Stimulated activated CD8-positive, alpha-beta memory T cell treated with anti-CD3 and anti-CD28 coated beads, Interleukin-12 subunit alpha, Interleukin-12 subunit beta, amount 100 ng/mL, for 24 hours (primary cell): ENCODE measurements at regions not wholly inside any gene's neighbourhood (a gene's known extent, or its start where the extent isn't known, plus 50 kb on each side); places are given as distances from the start of the nearest gene placed in this dataset.
"Not testable (repeated sequence)": the region's sequence is repeated elsewhere in the genome, so short reads cannot be mapped to it uniquely, and the experiment has no call there.

ENCODE experiments used
- DNase-seq: peaks from one replicate; pipeline ENCODE4 v3.0.0-alpha.2; 2020; ENCODE audit errors: extremely low read depth

DNA sequence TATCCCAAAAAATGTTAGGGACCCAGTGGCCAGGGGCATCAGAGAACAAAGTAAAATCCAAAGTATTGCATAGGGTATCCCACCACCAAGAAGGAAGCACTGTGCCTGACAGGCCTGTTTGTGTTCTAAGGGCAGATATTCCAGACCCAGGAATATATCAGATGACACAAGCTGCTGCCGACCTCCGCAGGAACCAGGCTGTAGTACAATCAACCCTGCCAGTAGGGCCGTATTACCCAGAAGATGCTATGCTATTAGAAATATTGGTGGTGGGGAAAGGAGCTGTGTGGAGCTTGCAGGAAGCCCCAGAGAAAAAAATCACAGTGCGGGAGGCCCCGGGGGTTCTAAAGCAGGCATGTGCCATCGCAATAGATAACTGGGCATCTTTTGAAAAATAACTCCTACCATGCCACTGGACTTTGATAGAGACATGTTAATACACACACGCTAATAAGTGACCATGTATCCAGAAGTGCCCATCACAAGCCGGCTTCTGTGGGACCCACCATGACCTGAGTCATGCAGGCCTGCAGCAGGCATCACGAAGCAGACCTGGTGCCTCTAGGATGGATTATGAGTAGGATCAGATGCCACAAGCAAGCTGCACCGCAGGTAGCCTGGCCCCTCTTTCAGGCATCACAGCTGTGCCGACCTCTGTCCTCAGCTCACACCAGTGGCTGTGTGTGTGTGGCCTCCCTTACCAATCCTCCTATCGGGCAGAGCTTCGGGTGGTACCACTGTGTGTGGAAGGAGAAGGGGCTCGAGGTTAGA, 242.7 kb downstream of the BCL11B start:
- no peak for DNase-seq

DNA sequence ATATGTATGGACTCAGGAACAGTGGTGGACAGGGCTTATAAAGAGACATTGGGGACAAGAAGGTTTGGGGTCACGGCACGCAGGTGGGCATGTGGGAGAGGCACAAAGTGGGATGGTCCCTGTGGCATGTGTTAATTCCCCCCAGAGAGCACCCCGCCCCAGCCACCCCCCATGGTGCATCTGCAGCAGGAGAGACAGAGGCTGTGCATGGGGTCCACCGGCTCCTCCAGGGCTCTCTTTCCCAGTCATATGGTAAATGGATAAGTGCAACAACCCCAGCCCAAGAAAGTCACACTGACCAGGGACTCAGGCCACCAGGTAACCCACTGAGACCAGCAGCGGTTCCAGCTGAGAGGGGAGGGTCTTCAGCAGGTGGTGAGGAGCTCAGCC, 242.1 kb downstream of the BCL11B start:
- no peak for DNase-seq

DNA sequence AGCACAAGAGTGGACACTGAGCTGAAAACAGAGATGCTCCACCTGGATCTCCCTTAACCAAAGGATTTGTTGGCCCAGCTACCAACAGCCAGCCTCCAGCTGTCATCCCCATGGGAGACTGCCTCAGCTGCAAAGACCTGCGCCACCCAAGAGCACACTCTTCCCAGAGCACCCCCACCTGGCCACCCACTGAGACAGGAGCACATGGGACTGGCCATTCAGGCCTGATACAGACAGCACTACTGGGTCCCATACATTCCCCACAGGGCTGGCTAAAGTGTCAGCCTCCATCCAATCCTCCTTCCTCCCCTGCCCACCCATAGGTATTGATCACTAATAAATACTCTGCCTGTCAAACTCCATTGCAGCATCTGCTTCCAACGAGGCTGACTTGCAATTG, 241.5 kb downstream of the BCL11B start:
- no peak for DNase-seq

DNA sequence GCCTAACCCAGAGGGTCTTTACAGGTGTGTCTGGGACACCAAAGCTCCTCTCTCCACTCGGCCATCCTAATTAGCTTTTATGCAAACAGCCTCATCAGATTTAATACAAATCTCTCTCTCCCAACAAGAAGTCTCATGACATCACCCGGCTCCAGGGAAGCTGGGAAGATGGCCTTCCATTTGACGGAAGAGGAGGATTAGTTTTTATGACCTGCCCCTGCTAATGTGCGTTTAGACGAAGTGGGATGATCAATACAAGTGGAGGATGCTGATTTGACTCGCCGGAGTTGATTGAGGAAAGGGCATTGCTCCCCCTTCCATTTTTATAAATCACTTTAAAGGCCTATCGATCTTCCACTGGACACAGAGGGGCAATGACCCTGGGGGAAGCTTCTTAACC, 239.2 kb downstream of the BCL11B start:
- DNase-seq = no peak

DNA sequence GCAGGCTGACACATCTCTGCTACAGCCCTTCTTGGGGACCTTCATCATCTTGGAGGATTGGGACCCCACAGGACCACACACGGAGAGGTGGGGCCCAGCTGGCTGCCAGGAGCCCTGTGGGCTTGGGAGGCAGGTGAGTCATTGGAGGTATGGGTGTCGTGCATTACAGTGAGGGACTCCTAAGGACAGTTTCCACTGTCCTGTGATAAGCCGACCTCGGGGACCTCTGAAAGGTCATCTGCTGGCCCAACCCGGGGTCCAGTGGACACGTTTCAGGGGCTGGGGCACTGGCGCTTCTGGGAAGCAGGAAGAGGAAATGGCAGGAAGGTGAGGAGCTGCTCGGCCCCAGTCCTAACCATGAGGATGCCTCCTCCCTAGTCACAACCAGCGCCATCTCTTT, 238.0 kb downstream of the BCL11B start:
- DNase-seq = no peak

DNA sequence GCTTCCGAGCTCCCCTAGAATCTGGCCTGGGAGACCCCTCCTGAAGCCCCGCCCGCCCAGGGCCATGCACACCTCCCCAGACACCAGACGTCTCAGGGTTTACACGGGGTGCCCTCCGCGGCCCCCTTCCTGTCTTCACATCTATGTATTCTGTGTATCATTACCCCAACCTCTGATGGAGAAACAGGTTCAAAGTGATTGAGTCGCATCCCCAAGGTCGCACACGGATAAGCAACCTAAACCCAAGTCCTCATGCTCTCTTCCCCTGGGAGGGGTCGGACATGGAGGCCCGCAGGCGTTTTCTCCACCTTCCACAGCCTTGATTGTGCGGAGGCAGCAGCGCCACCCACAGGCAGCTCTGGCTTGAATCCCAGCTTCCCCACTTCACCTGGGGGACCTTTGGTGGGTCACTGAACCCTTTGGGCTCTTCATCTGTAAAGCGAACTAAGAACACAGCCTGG, 237.3 kb downstream of the BCL11B start:
- no peak for DNase-seq

DNA sequence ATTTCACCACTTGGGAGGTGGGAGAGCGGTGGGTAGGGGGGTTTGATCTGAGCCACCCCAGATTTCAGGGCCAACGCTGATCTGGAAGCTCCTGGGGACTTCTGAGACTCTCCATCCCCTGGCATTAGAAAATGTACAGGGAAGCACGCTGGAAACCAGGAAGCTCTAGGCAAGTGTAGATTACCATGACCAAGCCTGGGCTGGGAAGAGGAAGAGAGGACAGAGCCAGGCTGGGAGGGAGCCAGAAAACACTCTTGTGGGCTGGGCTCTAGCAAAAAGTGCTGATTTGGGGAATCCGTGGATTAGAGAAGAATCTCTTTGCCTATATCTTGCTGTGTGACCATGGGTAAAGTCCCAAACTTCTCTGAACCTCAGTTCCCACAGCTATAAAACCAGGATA, 236.7 kb downstream of the BCL11B start:
- DNase-seq = no peak

DNA sequence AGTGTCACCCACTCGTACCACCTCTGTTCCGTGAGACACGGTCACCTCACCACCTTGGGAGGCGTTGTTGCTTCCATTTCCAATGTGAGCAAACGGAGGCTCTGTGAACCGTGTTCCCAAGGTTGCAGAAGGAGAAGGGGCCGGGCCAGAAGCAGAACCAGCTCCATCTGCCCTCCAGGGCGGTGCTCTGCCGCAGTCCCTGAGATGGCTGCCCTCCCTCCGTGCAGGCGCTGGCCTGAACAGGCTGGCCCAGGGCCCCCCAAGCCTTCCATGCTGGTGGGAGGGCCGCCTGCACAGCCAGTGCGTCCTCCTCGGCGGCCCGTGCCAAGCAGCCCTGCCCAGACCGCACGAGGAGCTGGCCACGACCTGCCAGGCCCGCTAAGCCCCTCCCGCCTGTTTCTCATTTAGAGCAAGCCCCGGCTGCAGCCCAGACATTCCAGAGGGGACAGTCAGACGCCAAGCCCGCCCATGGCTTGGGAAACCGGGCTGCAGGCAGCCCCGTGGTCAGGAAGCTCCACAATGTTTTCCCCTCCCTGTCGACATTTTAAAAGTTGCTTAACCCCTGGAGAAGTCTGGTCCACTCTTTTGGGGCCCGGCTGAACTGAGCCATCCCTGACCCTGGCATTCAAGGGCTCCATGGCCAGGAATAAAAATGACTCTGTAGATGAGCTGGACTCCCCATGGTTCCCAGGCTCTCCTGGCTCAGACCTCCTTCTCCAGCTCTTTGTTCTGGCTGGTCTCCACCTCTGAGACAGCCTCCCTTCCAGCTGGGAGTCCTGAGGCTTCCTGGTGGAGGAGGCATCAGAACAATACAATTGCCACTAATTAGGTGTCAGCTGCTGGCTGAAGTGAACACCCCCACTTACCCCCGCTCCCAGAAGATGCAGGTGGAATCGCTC, 236.0 kb downstream of the BCL11B start:
- DNase-seq = no peak

DNA sequence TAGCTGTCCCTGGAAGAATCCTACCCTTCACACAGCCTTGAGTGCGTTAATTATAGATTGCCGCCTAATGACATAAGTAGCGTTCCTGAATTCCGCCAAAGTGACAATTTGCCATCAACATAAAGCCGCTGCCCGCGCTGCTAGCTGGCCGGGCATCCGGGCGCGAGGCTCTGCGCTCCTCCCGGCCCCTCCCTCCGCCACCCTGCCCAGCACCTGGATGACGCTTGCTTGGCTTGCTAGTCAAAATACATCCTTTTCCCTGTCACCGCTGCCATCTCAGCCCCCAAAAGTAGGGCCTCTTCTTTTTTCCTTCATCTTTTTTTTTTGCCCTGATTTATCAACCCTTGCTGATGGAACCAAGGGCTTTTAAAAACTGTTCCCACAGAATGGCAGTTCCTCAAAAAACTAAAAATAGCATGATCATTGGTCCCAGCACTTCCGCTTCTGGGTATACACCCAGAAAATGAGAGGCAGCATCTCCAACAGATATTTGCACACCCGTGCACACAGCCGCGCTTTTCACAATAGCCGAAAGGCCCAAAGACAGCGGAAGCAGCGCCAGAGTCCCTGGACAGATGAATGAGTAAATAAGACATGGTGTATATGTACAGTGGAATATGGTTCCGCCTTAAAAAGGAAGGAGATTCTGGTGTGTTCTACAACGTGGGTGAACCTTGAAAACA, 235.2 kb downstream of the BCL11B start:
- no peak for DNase-seq

DNA sequence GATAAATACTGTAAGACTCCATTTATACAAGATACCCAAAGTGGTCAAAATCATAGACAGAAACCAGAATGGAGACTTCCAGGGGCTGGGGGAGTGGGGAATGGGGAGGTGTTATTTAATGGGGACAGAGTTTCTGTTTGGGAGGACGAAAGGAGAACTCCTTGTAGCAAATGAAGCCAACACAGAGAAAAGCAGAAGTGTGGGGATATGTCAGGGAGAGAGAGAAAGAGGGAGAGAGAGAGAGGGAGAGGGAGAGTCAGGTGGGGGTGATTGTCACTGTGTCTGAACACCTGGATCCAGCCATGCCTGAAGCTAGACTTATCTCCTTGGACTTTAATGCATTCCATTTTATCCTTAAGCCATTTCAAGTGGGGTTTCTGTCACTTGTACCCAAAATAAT, 234.7 kb downstream of the BCL11B start:
- DNase-seq = not testable (repeated sequence)

DNA sequence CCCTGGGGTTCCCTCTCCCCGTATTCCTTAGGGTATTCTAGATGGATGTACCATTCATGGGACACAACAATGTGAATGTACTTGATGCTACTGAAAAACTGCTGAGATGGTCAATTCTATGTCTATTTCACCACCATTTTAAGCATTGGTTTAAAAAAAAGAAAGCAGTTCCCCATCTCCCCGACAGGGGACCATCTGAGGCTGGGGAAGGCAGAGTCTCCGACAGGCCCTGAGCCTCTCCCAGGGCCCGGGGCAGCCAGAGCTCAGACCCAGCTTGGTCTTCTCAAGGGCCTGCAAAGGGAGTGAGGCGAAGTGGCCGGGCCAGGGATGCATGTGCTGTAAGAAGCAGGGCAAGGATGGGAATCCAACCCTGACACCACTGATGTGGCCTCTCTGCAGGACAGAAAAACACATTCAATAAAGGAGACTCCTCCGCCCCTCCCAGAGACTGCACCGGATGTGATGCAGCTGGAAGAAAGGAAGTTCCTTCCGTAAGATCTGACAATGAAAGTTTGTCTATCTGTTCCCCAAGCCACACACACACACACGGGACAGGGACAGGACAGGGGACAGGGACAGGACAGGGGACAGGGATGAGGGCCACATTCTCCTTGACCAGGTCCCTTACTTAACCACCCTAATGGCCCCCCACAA, 234.1 kb downstream of the BCL11B start:
- no peak for DNase-seq

DNA sequence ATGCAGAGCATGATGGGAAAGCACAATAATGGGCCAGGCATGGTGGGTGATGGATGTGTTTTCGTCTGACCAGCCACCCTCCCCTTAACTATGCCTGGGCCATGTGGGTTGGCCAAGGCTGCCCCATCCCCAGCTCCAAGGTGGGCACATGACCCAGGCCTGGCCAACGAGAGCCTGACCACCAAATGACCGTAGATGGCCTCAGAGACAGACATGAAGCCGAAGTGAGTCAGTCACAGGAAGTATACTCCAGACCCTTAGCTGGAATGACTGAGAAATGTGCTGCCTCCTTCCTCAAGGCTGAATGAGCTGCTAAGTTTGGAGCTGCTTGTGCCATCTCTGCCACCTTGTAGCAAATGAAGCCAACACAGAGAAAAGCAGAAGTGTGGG, 233.6 kb downstream of the BCL11B start:
- DNase-seq = no peak

DNA sequence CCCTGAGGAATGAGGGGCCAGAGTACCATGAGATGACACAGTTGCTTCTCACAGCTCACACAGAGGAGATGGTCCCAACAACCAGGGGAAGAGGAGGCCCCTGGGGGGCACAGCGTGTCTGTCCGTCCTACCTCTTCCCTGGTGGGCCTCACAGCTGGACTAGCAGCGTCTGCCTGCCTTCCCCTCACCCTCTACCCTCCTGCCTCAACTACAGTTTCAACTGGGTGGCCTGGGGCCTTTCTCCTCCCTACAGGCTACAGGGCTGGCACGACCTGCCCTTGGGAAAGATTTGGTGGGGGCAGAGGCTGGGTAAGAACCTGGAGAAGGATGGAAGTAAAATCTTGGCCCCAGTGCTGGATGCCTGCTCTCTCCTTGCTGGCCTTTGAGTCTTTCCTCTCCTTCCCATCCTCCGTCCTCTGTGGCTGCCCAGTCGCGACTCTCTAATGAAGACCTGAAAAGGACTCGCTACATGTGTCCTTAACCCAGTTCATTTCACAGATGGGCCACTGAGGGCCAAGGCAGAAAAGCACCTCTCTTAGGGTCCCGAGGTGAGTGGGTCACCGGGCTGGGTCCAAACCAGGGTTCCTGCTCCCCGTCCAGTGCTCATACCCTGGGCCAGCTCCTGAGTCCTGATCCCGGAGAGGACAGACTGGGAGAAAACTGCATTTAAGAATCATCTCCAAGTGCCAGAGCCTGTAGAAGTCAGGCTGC, 232.5 kb downstream of the BCL11B start:
- DNase-seq = no peak

DNA sequence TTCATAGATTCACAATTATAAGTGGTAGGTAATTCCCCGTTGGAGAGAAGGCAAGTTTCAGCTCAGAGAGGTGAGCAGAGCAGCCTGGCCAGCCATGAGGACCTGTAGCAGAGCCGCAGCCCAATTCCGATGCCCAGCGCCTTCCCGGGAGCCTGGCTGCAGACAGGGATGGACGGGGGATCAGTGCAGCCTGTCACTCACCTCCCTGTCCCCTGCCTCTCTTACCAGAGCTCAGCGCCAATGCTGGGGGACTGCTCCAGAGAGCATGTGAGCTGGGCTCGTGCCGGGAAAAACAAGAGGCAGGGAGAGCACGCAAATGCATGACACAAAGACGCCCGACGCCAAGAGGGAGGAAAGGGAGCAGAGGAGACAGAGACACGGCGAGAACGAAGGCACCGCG, 231.9 kb downstream of the BCL11B start:
- DNase-seq = no peak

DNA sequence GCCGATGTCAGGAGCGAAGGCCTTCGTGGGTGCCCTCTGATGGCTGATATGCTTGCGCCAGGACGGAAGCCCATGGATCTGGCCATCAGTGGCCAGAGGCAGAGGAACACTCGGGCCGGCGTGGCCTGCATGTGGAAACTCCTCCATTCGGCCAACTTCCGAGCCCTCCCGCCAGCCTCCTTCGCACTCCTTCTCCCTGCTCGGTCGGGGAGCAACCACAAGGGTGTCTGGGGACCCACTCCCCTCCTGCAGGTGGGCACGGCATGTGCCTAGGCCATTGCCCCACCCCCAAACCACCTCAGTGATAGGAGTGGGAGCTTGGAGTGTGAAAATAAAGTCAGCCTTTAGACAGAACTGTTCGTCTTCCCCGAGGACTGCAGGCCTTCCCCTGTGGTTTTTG, 231.3 kb downstream of the BCL11B start:
- no peak for DNase-seq

DNA sequence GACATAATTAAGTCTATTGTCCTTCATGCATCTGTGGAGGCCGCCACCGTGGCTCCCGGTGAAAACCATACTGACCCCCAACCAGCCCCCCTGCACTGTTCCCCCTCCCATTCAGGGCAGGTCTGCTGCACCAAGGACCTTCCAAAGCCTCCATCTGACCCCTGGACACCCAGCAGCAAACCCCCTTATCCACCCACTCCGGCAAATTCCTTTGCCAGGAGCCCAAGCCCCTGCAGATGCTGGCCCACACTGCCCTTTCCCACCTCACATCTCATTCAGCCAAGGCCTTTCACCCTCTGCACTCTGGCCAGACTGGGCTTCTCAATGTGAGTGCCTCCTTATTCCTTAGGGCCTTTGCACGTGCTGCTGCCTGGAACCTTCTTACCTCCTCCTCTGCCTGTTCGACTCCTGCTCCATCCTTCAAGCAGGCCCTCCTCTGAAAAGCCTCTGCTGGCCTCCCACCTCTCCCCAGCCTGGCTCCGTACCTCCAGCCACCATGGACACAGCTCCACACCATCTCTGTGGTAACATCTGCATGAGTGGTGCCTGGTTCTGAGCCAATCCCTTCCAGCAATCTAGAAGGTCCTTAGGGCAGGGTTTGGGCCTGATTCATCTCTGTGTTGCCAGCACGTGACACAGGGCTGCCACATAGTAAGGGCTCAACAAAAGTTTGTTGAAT, 230.7 kb downstream of the BCL11B start:
- no peak for DNase-seq

DNA sequence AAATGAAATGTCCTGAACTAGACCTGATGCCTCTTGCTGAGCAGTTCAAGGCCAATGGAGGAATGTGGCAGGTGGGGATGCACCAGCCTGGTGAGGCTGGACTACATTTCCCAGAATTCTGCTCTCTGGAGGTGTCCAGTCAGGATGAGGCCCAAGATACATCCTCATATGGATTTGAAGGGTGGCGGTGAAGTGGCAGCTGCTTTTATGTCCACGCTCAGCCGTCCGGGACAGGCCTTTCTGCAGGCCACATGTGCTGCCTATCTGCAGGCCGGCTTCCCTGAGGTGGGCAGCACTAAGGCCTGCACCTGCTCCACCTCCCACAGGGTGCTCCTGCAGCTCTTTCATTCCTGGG, 230.2 kb downstream of the BCL11B start:
- no peak for DNase-seq

DNA sequence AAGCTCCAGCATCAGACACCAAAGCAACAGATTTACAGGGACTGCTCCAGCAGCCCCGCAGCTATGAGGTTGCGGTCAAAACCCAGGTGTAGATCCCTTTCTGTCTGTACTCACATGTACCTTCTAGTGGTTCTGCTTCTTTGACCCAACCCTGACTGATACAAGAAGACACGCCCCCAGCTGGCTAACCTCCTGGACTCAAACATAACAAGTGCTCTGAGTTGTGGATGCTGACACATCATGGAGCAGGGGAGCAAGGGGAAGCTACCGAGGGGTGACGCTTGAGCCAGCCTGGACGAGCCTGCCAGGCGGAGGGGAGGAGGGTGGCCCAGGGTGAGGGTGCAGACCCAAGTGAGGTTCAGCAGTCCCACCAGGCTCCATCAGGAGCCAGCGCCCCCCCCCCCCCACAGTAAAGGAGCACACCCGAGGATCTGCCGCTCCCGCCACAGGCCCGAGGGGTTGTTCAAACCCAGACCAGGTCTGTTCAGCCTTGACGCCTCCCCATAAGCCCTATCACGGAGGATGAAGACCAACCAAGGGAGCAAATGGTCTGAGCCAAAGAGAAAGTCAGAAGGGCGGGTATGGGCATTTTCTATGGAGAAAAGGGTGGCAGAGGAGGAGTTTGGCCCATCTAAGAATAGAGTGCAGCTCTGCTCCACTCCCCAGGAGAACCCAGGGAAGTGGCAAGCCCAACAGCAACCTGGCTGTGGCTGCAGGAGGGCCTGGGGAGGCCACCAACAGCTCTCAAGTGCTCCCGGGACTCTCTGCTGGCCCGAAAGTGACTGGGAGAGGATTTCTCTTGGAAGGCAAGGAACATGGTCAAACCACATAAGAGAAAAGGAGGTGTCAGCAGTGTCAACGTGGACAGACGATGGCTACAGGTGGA, 229.4 kb downstream of the BCL11B start:
- no peak for DNase-seq

DNA sequence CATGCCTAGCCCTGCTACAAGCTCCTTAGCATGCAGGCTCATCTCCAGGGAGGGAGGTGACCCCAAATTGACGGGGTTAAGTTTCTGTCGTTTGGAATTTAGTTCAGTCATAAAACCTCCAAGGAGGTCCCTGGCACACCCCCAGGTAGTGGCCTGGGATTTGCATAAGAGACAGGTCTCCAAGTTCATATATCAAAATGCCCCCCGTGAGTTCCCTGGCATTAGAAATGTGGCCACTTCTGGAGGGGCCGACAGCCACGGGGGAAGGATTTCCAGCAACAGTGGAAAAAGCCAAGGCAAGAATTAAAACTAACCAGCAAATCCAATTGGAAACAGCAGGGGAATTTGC, 228.8 kb downstream of the BCL11B start:
- no peak for DNase-seq

DNA sequence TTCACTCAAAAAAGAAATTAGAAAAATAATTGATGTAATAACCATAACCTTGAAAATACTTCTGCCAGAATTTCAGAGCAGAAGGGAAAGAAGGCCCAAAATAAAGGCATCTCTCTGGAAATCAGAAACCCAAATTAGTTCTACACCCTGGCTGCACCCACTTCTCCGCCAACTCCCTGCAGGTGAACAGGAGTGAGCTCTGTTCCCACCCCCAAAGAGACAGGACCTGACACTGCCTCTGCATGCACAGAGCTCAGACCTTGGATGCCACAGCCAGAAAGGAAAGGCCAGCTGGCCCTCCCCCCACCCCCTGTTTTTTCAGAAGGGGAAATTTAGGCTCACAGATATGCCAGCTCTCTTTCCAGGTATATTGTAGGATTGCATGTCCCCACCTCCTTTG, 228.2 kb downstream of the BCL11B start:
- no peak for DNase-seq
